Gastrocnemius medialis (tissue), 4 donors: ENCODE measurements at regions not wholly inside any gene's neighbourhood (a gene's known extent, or its start where the extent isn't known, plus 50 kb on each side); places are given as distances from the start of the nearest gene placed in this dataset.
A peak's percentile ranks its signal among the peaks of the same experiment; 100 is the strongest.

Experiments
- ATAC-seq, 2 donors: fragments of 150-250 bp; one replicate each; pipeline ENCODE4 v1.9.1; 2016
- DNase-seq, 2 donors: peaks; one replicate each; pipeline ENCODE4 v3.0.0-alpha.2; 2019
- H3K27ac ChIP-seq, 4 donors: fragments of 200-600 bp; sonication (generic); 1 replicate in 1 of 4; 2 replicates in 3 of 4; pipeline ENCODE4 v1.5.1; 2016 to 2018; ENCODE audit warnings: mild to moderate bottlenecking in 2 of 4, moderate library complexity in 1 of 4
- H3K27me3 ChIP-seq, 3 donors: fragments of 200-600 bp; sonication (generic) in 2 of 3; 1 replicate in 1 of 3; 2 replicates in 2 of 3; pipeline versions ENCODE4 v1.5.1 to v1.6.0; 2016 to 2019; ENCODE audit warnings: mild to moderate bottlenecking in 1 of 3, moderate library complexity in 1 of 3
- H3K36me3 ChIP-seq, 2 donors: fragments of 200-600 bp; sonication (generic) in 1 of 2; one replicate each; pipeline ENCODE4 v1.5.1; 2017 to 2018
- H3K4me1 ChIP-seq, 2 donors: fragments of 200-600 bp; sonication (generic) in 1 of 2; one replicate each; pipeline ENCODE4 v1.5.1; 2016 to 2017; ENCODE audit warnings: mild to moderate bottlenecking in 2 of 2
- H3K4me3 ChIP-seq, 4 donors: fragments of 200-600 bp; sonication (generic) in 3 of 4; 1 replicate in 1 of 4; 2 replicates in 3 of 4; pipeline ENCODE4 v1.5.1; 2016 to 2019; ENCODE audit warnings: mild to moderate bottlenecking in 2 of 4
- H3K9me3 ChIP-seq, 3 donors: fragments of 200-600 bp; sonication (generic) in 2 of 3; 1 replicate in 1 of 3; 2 replicates in 2 of 3; pipeline ENCODE4 v1.5.1; 2016 to 2019
- CTCF ChIP-seq, 5 experiments: fragments of 450-650 bp in 3 of 5; fragments of 200-600 bp in 2 of 5; sonication (generic) in 2 of 5; IDR thresholded peaks in 4 of 5; conservative IDR thresholded peaks in 1 of 5; 1 replicate in 4 of 5; 2 replicates in 1 of 5; pipeline ENCODE4 v1.5.1; 2016 to 2019; ENCODE audit warnings: antibody characterized with exemption in 5 of 5, mild to moderate bottlenecking in 3 of 5, moderate library complexity in 3 of 5
- POLR2A ChIP-seq, 2 donors: fragments of 450-650 bp; IDR thresholded peaks; one replicate each; pipeline ENCODE4 v1.6.1; 2017; ENCODE audit warnings: antibody characterized with exemption in 2 of 2, mild to moderate bottlenecking in 2 of 2, moderate library complexity in 2 of 2
- in situ Hi-C, 4 donors: fragments of 200-750 bp; cut with MboI; loops; one replicate each; pipeline versions ENCODE4 v1.15.0 to v1.8.0; 2017; ENCODE audit warnings: low sequenced_read_pairs in 4 of 4
- intact Hi-C: fragments of 100-400 bp; cut with DNase I; formaldehyde crosslinking; loops from one replicate; pipeline ENCODE4 v1.15.1; 2023; ENCODE audit warnings: low total_unique reads

DNA sequence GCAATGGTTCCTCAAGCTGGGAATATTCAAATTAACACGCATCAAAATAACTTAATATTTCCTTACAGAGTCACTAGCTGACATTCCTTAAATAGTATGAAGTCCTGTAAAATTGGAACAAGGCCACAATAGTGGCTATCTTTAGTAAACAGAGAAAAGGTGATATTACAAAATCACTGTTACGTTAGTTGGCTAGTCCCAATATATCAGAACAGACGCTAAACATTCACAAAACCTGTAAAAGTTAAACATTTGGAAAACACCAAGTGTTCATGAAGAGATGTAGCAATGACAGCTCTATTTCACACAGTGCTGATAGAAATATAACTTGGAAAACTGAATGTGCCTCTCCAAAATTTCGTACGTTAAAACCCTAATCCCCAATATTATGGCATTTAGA lies 61.0 kb upstream of the FAM47C start:
- no peak overlapping the region for H3K27ac ChIP-seq
- no peaks in the 10 kb centered on the region for H3K4me1 ChIP-seq
- H3K27me3 ChIP-seq, result no peaks in the 10 kb centered on the region
- DNase-seq (no peak), ATAC-seq (no peak)
- TF ChIP-seq POLR2A (IDR thresholded peaks at IDR 0.05), result no peak
- TF ChIP-seq CTCF (IDR thresholded peaks at IDR 0.05 in 4 of 5, conservative IDR thresholded peaks at IDR 0.05 in 1 of 5), result no peak
- H3K9me3 ChIP-seq, result no peaks in the 10 kb centered on the region
- in situ Hi-C loops, result no loop called here
- H3K4me3 ChIP-seq, result no peak overlapping the region
- intact Hi-C loops, result no loop called here
- no peaks in the 10 kb centered on the region for H3K36me3 ChIP-seq

GRCh38 chrX:36950495-36951253 lies 57.5 kb upstream of the FAM47C start:
- Histone ChIP-seq H3K27ac (no peak overlapping the region), H3K27me3 (peaks cover 0 to 5% (median 0%) of the 10 kb centered on the region in 3 donors), H3K36me3 (no peaks in the 10 kb centered on the region), H3K4me1 (no peaks in the 10 kb centered on the region), H3K9me3 (no peaks in the 10 kb centered on the region), H3K4me3 (no peak overlapping the region)
- in situ Hi-C loops (no loop called here), intact Hi-C loops (no loop called here)
- TF ChIP-seq POLR2A (IDR thresholded peaks at IDR 0.05) (no peak), CTCF (IDR thresholded peaks at IDR 0.05 in 4 of 5, conservative IDR thresholded peaks at IDR 0.05 in 1 of 5) (no peak)
- DNase-seq (no peak), ATAC-seq (no peak)

- Histone ChIP-seq H3K27me3 (peaks cover 0 to 20% (median 2%) of the 10 kb centered on the region in 3 donors), H3K4me3 (peak overlapping the region in 1 of 4 donors; percentile 7), H3K9me3 (no peaks in the 10 kb centered on the region), H3K4me1 (no peaks in the 10 kb centered on the region), H3K27ac (no peak overlapping the region), H3K36me3 (no peaks in the 10 kb centered on the region)
- in situ Hi-C loops (no loop called here), intact Hi-C loops (no loop called here)
- no peak for ATAC-seq
- TF ChIP-seq CTCF (IDR thresholded peaks at IDR 0.05 in 4 of 5, conservative IDR thresholded peaks at IDR 0.05 in 1 of 5) (no peak), POLR2A (IDR thresholded peaks at IDR 0.05) (no peak)
- DNase-seq, result no peak
Observed at GRCh38 chrX:36957425-36958328, 50.5 kb upstream of the FAM47C start.
